ENCODE measurements at regions not wholly inside any gene's neighbourhood (a gene's known extent, or its start where the extent isn't known, plus 50 kb on each side); places are given as distances from the start of the nearest gene placed in this dataset.

DNA sequence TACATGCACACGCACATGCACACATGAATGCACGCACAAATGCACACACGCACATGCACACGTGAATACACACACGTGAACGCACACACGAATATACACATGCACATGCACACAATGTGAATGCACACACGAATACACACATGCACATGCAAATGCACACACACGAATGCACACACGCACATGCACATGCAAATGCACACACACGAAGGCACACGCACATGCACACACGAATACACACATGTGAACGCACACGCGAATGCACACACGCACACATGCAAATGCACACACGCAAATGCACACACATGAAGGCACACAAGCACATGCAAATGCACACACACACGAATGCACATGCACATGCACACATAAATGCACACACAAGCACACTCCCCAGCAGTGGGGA is 68.6 kb upstream of the GPC1 start:
- Histone ChIP-seq H3K27me3 (no peaks in the 10 kb centered on the region), H3K9me3 (no peaks in the 10 kb centered on the region), H3K36me3 (no peaks in the 10 kb centered on the region), H3K4me3 (replicated peaks in 1 of 3) (no peak overlapping the region), H3K4me1 (peaks cover 0 to 22% of the 10 kb centered on the region in 2 donors), H3K27ac (no peak overlapping the region)
- intact Hi-C loops (cut with DNase I), result no loop called here
- WGBS, 2 donors, result 89 to 92% methylated on average over 19 of the region's 19 CpGs
- no peak for DNase-seq
- TF ChIP-seq, protein P1, sequence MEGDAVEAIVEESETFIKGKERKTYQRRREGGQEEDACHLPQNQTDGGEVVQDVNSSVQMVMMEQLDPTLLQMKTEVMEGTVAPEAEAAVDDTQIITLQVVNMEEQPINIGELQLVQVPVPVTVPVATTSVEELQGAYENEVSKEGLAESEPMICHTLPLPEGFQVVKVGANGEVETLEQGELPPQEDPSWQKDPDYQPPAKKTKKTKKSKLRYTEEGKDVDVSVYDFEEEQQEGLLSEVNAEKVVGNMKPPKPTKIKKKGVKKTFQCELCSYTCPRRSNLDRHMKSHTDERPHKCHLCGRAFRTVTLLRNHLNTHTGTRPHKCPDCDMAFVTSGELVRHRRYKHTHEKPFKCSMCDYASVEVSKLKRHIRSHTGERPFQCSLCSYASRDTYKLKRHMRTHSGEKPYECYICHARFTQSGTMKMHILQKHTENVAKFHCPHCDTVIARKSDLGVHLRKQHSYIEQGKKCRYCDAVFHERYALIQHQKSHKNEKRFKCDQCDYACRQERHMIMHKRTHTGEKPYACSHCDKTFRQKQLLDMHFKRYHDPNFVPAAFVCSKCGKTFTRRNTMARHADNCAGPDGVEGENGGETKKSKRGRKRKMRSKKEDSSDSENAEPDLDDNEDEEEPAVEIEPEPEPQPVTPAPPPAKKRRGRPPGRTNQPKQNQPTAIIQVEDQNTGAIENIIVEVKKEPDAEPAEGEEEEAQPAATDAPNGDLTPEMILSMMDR (IDR thresholded peaks at IDR 0.05), result no peak
- no peak for TF ChIP-seq POLR2A (IDR thresholded peaks at IDR 0.05)

DNA sequence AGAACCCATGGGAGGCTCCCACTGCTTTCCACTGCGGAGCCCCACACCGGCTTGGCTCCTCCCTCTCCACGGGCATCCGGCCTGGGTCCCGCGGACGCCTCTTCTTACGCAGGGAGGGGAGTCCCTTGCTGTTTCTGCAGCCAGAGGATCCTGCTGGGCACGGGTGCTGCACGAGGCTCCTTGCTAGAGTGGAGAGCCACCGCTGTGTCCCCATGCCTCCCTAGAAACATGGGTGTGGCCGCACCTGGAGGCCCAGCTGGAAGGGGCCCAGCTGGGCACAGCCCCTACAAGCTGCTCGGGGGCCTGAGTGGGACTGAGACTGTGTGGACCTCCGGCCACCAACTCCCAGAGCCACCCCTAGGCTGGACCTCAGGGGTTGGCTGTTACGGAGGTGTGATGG is 67.7 kb upstream of the GPC1 start:
- intact Hi-C loops (cut with DNase I), result no loop called here
- no peaks in the 10 kb centered on the region for H3K36me3 ChIP-seq
- no peak overlapping the region for H3K4me3 ChIP-seq (replicated peaks in 1 of 3)
- H3K27me3 ChIP-seq, result no peaks in the 10 kb centered on the region
- no peak overlapping the region for H3K27ac ChIP-seq
- H3K9me3 ChIP-seq, result no peaks in the 10 kb centered on the region
- peaks cover 0 to 22% of the 10 kb centered on the region in 2 donors for H3K4me1 ChIP-seq
- no peak for DNase-seq
- TF ChIP-seq, protein P1 (IDR thresholded peaks at IDR 0.05), result no peak
- no peak for TF ChIP-seq POLR2A (IDR thresholded peaks at IDR 0.05)
- WGBS, 2 donors, result 92% methylated on average over 10 to 12 of the region's 15 CpGs

DNA sequence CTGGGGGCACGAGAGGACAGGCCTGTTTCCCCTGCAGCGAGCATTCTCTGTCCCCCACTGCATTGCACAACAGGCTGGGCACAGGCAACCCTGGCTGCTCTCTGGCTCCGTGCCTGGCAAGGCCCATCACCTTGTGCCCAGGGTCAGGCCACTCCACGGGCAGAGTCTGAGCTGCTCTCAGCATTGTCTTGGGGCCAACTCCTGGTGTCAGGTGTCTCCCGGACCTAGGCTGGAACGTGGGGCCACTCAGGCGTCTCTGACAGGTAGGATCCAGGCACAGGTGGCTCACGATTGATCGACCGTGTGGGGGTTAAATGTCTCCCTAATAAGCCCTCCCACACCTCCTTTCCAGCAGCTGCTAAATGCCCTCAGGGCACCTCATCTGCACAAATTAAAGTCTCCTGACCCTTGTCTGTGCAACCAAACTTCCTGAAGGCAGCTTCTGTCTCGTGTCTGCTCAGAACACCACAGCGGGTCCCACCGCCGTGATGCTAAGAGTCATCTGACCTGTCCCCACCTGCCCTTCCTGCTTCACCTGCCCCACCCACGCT is 66.6 kb upstream of the GPC1 start:
- Histone ChIP-seq H3K36me3 (no peaks in the 10 kb centered on the region), H3K27me3 (no peaks in the 10 kb centered on the region), H3K4me1 (peaks cover 0 to 22% of the 10 kb centered on the region in 2 donors), H3K9me3 (no peaks in the 10 kb centered on the region), H3K27ac (no peak overlapping the region), H3K4me3 (replicated peaks in 1 of 3) (no peak overlapping the region)
- 44 to 63% methylated on average over 13 of the region's 15 CpGs for WGBS, 2 donors
- intact Hi-C loops (cut with DNase I), result no loop called here
- no peak for TF ChIP-seq POLR2A (IDR thresholded peaks at IDR 0.05)
- TF ChIP-seq, protein P1 (IDR thresholded peaks at IDR 0.05), result no peak
- DNase-seq, result peak; percentile 79 to 80

DNA sequence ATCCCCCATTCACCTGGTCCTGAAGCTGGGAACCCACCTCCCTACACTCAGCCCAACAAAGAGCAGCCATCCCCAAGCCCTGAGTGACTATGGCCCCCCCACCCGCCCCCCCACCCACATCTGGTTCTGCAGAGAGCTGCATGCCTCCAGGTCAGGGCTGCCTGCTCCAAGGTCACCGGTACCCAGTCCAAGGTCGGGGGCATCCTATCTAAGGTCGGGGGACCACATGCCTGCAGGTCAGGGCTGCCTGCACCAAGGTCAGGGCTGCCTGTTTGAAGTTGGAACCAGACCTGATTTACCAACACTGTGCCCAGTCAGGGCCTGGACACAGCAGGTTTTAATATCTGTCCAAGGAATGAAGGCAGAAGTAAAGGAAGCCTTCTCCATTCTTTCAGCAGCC is 66.1 kb upstream of the GPC1 start:
- H3K27ac ChIP-seq, result no peak overlapping the region
- TF ChIP-seq POLR2A (IDR thresholded peaks at IDR 0.05), result no peak
- TF ChIP-seq, protein P1 (IDR thresholded peaks at IDR 0.05), result no peak
- H3K4me3 ChIP-seq (replicated peaks in 1 of 3), result no peak overlapping the region
- 74 to 78% methylated on average over 3 to 4 of the region's 4 CpGs for WGBS, 2 donors
- H3K4me1 ChIP-seq, result peaks cover 0 to 22% of the 10 kb centered on the region in 2 donors
- intact Hi-C loops (cut with DNase I), result no loop called here
- H3K9me3 ChIP-seq, result no peaks in the 10 kb centered on the region
- no peak for DNase-seq
- no peaks in the 10 kb centered on the region for H3K36me3 ChIP-seq
- no peaks in the 10 kb centered on the region for H3K27me3 ChIP-seq

DNA sequence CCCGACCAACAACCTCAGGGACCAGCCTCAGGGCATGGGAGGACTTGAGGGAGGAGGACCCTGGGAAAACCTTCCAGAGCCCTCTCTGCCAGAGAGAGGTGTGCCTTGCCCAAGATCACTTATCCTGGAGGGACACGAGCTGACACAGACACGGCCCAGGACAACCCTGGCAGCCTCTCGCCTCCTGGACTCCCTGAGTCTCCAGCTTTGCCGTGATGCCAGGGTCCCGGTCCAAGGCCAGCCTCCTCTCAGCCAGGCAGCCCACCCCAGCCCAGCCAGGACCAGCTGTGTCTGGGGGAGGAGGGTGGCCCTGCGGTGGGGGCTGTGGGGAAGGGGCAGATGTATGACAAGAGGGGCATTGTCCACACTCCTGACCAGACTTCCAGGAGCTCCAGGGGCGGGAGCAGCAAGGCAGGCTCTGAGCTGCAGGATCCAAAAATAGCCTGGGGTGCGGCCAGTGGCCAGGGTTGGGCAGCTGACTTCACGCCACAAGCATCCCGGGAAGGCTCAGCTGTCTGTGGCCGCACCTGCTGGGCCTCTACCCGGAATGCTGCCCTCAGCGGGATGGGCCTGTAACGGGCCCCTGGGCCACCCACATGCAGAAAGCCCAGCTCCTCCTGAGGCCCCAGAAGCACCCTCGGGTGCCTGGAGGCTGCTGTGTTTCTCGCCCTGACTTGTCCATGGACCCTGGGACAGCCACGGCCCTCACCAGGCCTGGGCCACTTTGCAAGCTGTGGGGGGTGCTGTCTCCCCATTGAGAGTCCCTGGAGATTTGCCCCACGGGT is 65.5 kb upstream of the GPC1 start:
- H3K36me3 ChIP-seq, result no peaks in the 10 kb centered on the region
- H3K4me3 ChIP-seq (replicated peaks in 1 of 3), result no peak overlapping the region
- 59 to 67% methylated on average over 8 of the region's 19 CpGs for WGBS, 2 donors
- peak in 1 of 2 donors; percentile 35 for DNase-seq
- intact Hi-C loops (cut with DNase I), result no loop called here
- peaks cover 0 to 22% of the 10 kb centered on the region in 2 donors for H3K4me1 ChIP-seq
- no peaks in the 10 kb centered on the region for H3K9me3 ChIP-seq
- peak overlapping the region in 1 of 3 donors; percentile 26 for H3K27ac ChIP-seq
- TF ChIP-seq, protein P1 (IDR thresholded peaks at IDR 0.05), result no peak
- TF ChIP-seq POLR2A (IDR thresholded peaks at IDR 0.05), result no peak
- no peaks in the 10 kb centered on the region for H3K27me3 ChIP-seq
